GM13976 (cell line): ENCODE measurements at regions not wholly inside any gene's neighbourhood (a gene's known extent, or its start where the extent isn't known, plus 50 kb on each side); places are given as distances from the start of the nearest gene placed in this dataset.

Experiments
- DNase-seq: peaks from one replicate; pipeline ENCODE4 v3.0.0; 2012; ENCODE audit warnings: low spot score
- CTCF ChIP-seq: IDR thresholded peaks from 2 replicates; pipeline ENCODE4 v1.5.1; 2012; ENCODE audit warnings: borderline replicate concordance, mild to moderate bottlenecking; ENCODE audit not compliant: insufficient read depth; ENCODE audit errors: extremely low read depth, missing control alignments, control extremely low read depth
- in situ Hi-C: fragments of 300-500 bp; cut with MboI; formaldehyde crosslinking; loops from one replicate; pipeline ENCODE4 v1.12.0; 2022; ENCODE audit warnings: low sequenced_read_pairs, mixed read lengths, inconsistent platforms; ENCODE audit not compliant: unreplicated experiment

GRCh38 chr7:86592185-86592584 is 51.5 kb upstream of the GRM3 start:
- TF ChIP-seq CTCF: no peak
- DNase-seq: no peak
- in situ Hi-C loops: no loop called here

DNA sequence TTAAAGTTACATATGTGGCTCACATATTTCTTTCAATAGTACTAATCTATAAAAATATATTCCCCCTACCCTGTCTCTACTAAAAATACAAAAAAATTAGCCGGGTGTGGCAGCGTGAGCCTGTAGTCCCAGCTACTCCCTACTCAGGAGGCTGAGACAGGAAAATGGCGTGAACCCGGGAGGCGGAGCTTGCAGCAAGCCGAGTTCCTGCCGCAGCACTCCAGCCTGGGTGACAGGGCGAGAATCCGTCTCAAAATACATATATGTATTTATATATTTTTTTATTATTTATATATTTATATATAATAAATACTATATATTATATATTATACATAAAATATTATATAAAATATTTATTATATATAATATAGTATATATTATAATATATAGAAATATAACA is 69.7 kb upstream of the GRM3 start:
- no peak for TF ChIP-seq CTCF
- DNase-seq: no peak
- in situ Hi-C loops: no loop called here

GRCh38 chr7:86558680-86559501 is 84.8 kb upstream of the GRM3 start:
- DNase-seq: no peak
- in situ Hi-C loops: no loop called here
- no peak for TF ChIP-seq CTCF

- DNase-seq: no peak
- in situ Hi-C loops: no loop called here
- no peak for TF ChIP-seq CTCF
These were observed 109.1 kb upstream of the GRM3 start for GRCh38 chr7:86534641-86535040.

- in situ Hi-C loops: no loop called here
- DNase-seq: no peak
- no peak for TF ChIP-seq CTCF
These were observed 139.5 kb upstream of the GRM3 start for GRCh38 chr7:86504229-86504628.

DNA sequence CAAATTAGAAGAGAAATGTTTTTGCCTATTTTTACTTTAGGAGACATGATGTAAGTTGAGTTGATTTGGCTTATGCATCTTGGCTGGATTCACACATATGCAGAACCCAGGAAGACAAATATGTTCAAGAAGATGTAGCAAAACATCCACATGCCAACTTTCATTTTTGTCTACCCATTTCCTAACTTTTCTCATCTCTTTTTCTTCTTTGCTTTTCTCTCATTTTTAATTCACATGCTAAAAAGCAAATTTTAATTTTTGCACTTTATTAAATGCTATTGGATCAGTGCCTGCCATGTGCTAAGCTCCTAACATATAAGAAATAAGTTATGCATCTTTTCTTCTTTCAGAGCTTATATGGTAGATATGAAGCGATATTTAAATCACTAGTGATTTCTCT is 143.7 kb upstream of the GRM3 start:
- TF ChIP-seq CTCF: no peak
- no peak for DNase-seq
- in situ Hi-C loops: no loop called here

DNA sequence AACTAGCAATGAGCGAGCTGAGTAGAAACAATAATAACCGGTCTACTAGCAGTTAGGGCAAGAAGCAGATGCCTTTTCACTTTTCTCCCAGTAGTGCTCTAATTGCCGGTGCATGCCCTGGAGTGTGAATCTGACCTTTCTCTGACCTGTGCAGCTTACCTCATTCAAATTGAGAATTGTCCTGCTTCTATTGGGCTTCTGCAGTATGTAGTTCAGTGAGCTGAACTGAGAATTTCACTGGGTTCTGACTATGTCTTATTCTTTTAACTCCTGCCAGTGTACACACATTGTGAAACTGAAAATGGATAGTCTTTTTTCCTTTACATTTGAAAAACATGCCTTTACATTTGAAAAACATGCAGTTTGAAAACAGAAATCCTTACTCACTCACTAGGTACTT is 157.9 kb upstream of the GRM3 start:
- peak; percentile 39 for DNase-seq
- no peak for TF ChIP-seq CTCF
- in situ Hi-C loops: no loop called here
